CD1c-positive myeloid dendritic cell (primary cell): ENCODE measurements at regions not wholly inside any gene's neighbourhood (a gene's known extent, or its start where the extent isn't known, plus 50 kb on each side); places are given as distances from the start of the nearest gene placed in this dataset.

Source experiments
- DNase-seq: peaks from one replicate; pipeline ENCODE4 v3.0.0-alpha.2; 2016; ENCODE audit errors: extremely low spot score

DNA sequence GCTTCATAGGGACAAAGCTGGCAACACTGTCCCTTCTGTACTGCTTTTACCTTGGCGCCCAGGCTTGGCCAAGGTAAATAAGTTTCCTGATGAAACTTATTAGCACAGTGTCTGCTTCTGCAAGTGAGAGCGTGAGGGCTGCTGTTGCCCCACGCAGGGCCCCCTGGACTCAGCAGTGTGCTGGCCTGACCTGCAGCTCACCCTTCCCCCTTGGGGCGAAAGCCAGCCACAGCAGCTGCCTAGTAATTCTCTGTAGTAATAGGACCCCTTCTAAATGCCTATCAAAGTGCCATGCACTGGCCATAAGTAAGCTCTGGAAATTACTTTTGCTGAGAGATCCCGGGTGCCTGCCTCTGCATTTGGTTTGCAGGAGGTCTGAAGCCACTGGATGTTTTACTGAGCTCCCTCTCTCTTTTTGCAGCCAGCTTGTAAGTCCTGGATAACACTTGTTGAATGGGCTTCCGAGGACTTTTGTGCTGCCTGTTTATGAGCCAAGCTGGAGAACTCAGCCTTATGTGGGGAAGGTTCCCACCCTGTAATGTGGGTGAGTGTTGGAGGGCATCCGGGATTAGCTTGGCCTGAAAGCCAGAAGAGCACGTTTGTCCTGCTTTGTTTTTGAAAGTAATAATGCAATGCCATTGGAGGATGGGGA, 293.9 kb downstream of the C7orf25 start:
- no peak for DNase-seq

DNA sequence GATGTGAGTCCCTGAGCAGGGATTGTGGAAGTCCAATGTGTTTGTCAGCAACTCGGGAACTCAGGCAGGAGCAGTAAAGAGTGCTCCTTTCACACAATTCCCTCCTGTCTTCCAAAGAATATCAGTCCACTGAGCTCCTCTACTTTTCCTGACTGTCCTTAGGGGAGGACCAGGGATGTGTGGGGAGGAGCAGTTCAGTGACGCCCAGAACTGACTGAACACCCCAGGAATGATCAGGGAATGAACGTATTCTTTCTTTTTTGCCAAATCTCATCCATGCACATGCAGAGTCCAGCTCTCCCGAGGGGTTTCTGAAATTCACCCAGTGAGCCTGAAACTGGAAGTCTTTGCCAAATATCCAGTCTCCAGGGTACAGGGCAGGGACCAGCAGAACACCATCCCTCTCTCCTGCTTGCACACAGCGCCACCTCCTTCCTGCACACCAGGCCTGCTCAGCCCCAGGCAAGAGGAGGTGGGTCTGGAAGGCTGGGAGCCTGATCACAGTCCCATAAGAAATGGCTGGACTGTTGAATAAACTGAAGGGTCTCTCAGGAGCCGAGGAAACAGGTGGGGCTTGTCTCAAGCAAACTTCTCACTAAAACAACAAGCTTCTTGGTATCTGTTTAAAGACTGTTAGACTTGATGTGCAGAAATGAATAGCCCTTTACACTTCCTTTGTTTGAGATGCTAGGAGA, 294.7 kb downstream of the C7orf25 start:
- no peak for DNase-seq

DNA sequence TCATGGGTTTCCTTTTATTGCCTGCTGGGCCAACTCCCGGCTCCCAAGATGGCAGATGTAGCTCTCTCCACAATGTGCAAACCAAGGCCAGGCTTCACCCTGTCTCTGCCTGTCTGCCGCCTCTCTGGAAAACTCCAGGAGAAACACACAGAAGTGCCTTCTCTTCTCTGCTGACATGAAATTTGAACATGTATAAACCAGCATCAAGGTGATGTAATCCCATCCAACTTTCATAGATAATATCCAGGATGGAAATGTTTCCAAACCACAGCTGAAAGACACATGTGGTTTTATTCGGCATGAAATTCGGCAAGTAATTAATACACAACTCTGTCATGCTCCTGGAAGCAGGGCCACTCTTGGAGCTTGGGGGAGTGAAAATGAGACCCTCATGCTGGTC, 297.2 kb downstream of the C7orf25 start:
- DNase-seq = no peak

DNA sequence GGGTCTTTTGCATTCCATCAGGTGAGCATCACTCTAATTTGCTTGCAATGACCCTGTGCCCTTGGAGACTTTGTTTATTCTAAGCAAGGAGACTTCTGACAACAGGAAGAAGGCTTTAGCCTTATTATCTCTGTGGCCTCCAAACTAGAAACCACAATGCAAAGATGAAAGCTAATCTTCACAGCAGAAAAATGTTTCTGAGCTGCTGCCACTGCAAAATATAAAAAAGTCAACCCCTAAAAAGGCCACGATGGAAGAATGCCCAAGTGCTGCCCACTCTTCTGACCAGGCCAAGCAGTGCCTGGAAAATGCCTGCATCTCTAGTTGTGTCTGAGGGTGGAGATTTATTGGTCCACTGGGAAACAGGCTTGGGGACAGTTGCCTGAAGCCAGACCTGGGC, 299.9 kb downstream of the C7orf25 start:
- no peak for DNase-seq

DNA sequence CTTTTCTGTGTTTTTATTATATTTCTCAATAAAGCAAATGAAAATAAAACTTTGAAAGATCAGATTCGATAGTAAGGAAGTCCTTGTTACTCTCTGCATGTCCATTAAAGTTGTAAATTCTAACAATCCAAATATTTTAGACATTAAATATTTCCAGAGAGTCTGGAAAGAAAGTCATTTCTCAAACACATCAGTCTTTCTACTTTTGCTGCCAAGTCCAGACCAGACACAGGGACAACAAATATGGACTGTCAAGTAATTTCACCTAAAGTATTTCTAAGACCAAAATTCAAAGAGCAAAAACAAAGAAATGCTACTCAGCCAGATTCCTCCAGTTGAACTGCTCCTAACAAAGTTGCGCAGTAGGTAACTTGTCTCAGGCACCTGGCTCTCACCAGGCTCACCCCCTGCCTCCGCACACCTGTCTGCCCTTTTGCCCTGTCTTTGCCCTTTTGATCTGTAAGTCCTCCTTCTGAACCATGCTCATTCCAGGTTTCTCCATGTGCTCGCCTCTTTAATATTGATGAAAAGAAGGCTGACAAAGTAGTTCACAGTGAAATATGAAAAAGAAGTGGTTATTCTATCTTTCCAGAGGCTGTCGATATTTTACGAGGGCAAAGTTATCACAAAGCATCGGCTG, 300.5 kb downstream of the C7orf25 start:
- no peak for DNase-seq

DNA sequence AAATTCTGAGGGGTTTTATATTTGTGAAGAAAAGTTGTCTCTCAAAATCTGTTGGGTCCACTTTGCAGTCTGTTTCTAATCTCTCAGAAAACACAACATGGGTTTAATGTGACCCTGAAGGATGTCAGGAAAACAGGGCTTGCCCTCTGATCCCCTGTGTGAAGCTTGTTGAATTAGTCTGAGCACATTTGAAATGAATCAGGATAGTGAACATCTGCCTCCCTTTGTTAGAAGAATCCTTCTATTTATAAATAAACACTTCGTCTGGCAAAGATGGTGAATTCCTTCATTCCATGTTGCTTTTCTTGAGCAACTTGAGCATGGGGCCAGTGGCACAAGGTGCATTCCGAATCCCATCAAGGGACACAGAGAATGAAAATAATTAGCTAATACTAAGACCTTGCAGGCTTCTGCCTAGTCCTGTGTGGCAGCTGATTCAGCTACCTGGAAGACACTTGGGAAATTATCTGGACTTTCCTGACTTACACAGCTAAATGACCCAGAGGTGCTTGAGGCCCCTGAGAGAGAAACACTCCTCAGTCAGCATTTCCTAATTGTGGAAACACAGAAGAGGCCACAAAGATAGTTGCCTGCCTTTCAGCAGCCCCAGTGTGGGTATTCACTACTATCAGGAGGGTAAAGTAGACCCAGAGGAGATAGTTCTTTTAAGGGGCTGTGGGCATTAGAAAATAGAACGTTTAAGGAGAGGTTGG, 305.5 kb downstream of the C7orf25 start:
- no peak for DNase-seq

DNA sequence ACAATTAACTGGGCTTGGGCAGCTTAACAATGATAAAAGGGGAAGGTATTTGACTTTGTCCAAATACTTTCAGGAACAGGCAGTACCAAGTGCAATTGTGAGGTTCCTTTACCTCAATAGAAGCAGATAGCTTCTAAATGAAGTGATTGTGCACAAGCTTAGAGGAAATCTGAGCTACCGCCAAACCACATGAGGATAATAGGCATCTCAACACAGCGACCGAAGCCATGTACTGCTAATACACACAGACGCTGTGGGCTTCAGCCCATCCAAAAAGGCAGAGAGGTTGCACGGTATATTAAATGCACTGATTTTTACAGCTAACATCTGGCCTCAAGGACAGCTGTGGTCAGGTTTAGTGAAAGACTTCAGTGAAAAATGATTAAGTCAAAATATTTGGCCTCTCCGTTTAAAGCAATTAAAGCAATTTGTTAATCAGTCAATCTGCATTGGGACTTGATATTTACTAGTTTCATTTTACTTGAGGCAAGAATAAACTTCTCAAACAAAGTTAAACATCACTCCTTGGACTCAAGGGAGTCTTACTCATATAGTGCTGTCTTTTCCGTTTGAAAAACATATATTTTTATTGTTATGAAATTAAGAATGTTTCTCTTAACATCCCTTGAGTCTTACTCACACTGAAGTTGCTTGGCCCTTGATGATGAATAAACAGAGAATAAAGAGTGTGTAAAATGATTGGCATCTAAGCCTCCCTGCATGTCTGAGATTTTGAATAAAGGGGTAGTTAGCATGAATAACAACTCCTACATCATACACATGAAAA, 306.3 kb downstream of the C7orf25 start:
- no peak for DNase-seq

DNA sequence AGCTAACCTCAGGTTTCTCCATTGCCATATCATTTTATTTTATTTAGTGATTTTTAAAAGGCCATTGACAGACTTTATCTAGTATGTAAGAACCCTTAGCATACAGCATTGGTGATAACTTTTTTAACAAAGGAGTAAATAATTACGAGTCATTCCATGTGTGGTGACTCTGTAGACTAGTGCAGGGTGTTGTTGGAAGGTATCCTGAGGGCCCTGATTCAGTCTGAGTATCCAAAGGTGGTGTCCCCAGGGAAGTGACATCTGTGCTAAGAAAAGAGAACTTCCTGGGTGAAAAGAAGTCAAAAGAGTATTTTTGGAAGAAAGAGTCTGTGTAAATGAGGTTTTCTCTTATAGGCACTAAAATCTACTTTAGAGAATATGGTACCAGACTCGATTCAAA, 308.4 kb downstream of the C7orf25 start:
- no peak for DNase-seq

DNA sequence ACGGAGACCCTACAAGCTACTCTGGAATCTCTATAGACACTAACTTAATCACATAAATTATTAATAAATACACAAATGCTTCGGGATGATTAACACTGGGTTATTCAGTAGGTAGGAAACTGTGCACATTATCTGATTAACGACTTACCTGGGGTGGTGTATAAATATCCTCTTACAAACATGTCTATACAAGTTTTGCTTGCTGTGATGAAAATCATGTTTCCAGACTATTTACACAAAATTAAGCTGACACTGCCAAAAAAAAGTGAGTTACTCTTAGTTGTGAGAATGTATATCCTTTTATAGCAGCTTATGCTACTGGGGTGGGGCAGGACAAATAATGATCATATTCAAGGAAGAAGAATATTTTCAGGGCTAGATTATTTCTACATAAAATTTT, 314.6 kb downstream of the C7orf25 start:
- DNase-seq = no peak

DNA sequence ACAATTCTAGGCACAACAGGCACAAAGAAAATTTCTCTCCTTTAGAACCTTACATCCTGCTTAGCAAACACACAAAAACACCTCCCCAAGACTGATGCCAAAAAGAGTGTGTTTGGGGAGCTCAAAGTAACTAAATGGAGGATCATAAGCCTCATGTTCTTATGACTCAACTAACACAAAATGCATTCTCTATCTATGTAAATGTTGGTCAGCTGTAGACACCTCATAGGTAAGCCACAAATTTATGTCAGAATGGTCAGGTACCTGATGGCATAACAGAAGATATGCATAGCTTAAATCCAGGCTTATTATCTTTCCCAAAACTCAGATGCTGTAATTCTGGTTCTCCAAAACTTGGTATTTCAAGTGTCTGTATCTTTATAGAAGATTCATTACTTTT, 315.1 kb downstream of the C7orf25 start:
- DNase-seq = no peak

DNA sequence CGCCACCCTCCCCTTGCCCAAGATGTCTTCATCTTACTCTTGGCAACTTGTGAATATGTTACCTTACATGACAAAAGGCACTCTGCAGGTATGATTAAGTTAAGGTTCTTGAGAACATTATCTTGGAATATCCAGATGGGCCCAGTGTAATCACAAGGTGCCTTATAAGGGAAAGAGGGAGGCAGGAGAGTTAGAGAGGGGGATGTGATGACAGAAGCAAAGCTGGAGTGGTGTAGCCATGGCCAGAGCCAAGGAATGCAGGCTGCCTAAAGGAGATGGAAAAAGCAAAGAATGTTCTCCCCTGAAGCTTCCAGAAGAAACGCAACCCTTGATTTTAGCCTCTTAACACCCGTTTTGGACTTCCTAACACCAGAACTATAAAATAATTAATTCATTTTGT, 318.0 kb downstream of the C7orf25 start:
- DNase-seq = no peak

DNA sequence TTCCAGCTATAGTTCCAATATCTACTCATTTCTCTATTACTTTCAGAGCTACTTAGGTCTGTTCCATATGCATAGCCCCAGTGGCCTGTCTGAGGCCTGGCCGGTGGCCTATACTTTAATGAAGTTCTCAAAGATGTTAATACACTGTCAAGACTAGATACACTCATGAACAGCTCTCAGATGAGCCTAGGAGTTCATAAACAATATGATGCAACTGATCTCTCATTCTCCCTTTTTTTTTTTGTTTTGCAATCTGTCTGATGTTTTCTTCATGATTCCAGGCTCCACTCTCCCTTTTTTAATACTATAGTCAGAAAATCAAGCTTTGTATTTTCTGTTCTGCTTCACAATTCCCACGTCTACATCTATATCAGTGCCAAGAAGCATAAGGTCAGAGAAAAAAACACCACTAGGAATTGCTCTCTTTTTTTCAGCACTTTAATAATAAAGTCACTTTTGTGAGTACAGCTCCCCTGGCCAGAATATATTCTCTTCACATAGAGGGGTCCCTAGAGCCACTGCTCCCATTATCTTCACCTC, 321.0 kb downstream of the C7orf25 start:
- no peak for DNase-seq

DNA sequence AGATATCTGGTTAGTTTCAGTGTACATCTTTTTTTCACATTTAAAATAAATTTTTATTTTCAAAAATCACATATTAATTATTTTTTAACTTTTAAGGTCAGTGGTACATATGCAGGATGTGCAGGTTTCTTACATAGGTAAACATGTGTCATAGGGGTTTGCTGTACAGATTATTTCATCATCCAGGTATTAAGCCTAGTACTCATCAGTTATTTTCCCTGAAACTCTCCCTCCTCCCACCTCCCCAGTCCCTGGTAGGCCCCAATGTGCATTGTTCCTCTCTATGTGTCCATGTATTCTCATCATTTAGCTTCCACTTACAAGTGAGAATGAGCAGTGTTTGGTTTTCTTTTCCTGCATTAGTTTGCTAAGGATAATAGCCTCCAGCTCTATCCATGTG, 323.0 kb downstream of the C7orf25 start:
- no peak for DNase-seq

DNA sequence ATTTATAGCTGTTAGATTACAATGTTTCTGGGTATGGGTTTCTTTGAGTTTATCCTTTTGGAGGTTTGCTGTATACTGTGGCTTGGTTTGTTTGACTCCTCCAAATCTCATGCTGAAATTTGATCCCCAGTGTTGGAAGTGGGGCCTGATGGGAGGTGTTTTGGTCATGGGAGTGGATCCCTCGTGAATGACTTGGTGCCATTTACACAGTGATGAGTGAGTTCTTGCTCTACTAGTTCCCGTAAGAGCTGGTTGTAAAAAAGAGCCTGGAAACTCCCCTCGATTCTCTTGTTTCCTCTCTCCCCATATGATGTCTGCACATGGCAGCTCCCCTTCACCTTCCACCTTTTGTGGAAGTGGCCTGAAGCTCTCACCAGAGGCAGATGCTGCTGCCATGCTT, 324.1 kb downstream of the C7orf25 start:
- no peak for DNase-seq

DNA sequence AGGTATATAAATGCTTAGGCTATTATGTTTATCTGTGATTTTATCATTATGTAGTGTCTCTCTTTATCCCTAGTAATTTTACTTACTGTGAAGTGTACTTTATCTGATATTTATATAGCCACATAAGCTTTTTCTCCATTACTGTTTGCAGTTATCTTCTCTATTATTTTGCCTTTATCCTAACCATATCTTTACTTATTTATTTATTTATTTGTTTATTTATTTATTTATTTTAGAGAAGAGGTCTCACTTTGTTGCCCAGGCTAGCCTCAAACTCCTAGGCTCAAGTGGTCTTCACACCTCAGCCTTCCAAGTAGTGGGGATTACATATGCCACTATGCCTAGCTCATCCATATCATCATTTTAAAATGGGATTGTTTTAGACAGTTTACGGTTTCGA, 331.8 kb downstream of the C7orf25 start:
- no peak for DNase-seq

DNA sequence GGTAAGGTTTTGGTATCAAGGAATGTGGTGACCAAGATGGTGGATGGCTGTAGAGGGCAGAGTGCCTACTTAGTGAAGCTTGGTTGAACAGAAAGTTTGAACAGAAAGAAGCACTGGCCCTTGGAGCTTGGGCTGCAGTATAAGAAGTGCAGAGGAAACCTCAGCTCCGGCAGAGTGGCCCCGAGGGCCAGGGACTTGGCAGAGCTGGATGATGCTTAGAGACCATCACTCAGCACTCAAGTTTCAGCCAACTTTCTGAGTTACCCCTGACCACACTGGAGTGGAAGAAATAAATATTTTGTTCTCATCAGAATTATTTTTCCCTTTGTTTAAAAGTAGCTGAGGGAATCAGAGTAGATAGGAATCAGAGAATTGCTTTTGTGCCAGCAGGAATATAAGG, 336.7 kb downstream of the C7orf25 start:
- DNase-seq = no peak

DNA sequence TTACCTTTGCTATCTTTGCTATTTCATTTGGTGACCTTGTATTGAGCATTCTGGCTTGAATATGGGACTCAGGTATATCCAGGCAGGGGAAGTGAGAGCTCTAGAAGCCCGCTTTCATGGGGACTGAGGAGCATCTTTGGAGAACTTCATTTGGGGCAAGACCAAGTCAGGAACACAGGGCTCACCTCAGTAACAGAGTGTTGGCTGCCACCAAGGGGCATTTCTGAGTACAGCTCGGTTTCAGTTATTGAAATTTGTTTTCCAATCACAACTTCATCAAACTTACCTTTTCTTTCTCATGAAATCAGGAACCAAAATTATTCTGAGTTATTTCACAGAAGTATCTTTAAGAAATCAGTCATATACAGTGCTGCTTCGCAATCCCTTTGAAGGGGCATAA, 337.2 kb downstream of the C7orf25 start:
- no peak for DNase-seq

DNA sequence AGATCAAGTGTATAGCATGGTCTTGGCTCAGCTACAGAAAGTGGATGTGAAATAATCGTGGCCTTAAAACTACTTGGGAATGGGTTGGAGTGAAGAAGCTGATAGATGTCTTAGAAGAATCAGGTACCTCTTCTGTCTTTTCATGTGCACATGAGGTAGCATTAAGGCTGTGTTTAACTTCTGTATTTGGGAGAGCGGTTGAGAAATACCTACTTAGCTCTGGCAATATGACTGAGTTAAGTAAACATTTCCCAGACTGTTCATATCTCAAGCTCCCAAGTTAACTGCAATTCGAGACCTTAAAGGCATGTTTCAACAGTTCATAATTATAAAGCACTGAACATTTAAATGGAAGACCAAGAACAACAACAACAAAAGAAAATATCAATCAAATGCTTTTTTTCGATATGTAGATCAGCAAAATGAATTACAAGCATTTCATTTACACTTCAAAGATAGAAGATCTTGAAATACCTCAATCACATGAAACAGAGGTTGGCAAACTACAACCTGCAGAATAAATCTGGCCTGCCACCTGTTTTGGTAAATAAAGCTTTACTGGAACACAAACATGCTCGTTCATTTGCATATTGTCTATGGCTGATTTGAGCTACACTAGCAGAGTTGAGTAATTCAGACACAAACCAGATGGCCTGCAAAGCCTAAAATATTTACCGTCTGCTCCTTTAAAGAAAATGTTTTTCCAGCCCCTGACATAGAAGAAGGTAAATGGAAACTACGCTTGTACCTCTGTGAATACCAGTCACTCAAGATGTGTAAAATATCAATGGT, 337.1 kb upstream of the GLI3 start:
- DNase-seq = no peak

DNA sequence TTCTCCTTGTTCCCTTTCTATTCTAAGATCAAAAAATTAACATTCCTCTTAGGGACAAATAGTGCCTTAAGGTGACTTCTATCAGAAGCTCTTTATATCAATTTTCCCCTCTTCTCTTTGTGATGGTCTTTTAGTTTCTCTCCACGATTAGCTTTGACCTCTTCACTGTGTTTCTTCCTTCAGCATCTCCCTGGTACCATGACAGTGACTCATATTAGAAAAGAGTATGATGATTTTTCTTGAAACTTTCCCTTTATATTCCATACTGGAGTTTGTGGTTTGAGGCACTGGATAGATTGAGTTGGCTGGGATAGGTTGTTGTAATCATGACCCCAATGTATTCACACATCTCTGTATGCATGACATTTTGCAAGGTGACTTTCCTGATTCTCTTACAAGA, 335.6 kb upstream of the GLI3 start:
- DNase-seq = no peak

DNA sequence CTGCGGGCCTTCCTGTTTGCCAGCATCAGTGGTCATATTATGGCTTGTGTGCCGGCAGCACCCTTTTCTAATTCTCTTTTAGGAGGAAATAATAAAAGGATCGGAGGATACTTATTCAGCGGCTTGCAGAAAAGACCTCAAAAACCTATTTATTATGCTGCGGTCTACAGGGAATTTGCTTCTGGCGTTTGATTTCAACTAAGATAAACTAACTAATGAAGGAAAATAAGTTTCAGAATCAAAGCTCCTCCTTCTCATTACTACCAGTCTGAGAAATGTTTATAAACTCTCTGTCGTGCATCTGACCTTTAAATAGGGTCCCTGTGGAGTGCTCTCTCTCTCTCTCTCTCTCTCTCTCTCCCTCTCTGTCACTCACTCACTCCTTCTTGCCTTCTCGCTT, 335.0 kb upstream of the GLI3 start:
- no peak for DNase-seq

DNA sequence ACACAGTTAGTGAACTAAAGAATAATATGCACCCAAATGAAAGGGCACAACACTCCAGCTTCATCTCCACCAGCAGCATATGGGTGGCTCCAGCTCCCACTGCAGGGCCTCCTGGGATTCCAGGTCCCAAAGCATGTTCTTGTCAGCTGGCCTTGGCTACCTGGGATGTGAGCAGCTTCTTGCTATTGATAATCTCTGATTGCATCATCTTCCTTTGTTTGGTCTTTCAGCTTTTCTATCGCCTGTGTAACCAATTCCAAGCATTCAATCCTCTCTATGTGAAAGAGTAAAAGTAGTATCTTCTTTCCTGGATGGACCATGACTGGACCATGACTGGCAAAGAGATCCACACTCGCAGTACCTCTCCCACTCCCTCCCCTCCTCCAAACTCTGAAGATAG, 333.9 kb upstream of the GLI3 start:
- DNase-seq = no peak
